ENCODE measurements at regions not wholly inside any gene's neighbourhood (a gene's known extent, or its start where the extent isn't known, plus 50 kb on each side); places are given as distances from the start of the nearest gene placed in this dataset.

DNA sequence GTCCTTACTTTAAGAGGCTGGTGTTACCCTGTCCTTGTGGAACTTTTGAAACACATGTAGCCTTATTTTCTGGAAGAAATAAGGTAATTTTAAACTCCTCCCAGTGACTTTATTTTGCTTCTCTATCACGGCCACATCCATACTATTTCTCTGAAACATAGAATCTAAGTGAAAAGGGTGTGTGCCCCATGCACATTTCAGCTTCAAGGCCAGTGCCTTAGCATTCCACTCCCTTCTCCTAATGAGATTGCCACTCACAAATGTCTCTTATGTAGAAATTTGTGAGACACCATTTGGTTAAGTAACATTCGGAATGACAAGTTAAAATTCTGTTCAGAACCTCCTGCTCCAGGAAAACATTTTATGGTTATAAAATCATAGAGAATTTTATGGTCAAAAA is 562.7 kb downstream of the TUSC7 start:
- CTCF ChIA-PET (ENCODE audit: low intra/inter-chr PET ratio) = no interaction called here
- H3K9me1 ChIP-seq (ENCODE audit: control insufficient read depth, insufficient read depth, low read length) = no peaks in the 10 kb centered on the region
- DNase-seq (ENCODE audit: extremely low read depth in 1 of 4, low spot score in 3 of 4) = no peak
- BruUV-seq (replicated peaks) = no TSS peak
- no peak overlapping the region for H3K27ac ChIP-seq (ENCODE audit: extremely low read depth, low read depth, low read length)
- WGBS (ENCODE audit: insufficient coverage, low coverage, missing lambda C conversion rate) = 0% methylated on average over 2 of the region's 2 CpGs
- H3K4me2 ChIP-seq (ENCODE audit: insufficient read depth, low read length) = no peak overlapping the region
- no peak overlapping the region for H3K4me3 ChIP-seq
- no peaks in the 10 kb centered on the region for H3K4me1 ChIP-seq (replicated peaks in 1 of 2; ENCODE audit: control insufficient read depth in 2 of 2, insufficient read depth in 2 of 2, low read length in 2 of 2)
- no peak for ATAC-seq
- H3K27me3 ChIP-seq (ENCODE audit: control insufficient read depth in 2 of 2, insufficient read depth in 2 of 2, low read length in 2 of 2) = no peaks in the 10 kb centered on the region
- H4K20me1 ChIP-seq (replicated peaks; ENCODE audit: control insufficient read depth, insufficient read depth, low read length) = no peaks in the 10 kb centered on the region
- H2AFZ ChIP-seq (ENCODE audit: low read depth, low read length) = no peak overlapping the region
- H3K9me3 ChIP-seq (replicated peaks; ENCODE audit: control insufficient read depth, insufficient read depth, low read depth, low read length) = no peaks in the 10 kb centered on the region
- POLR2A ChIA-PET = no interaction called here
- H3K79me2 ChIP-seq (ENCODE audit: control insufficient read depth, insufficient read depth, low read length) = no peaks in the 10 kb centered on the region
- H3K36me3 ChIP-seq (ENCODE audit: control insufficient read depth, insufficient read depth, low read length) = no peaks in the 10 kb centered on the region
- TF ChIP-seq CAMTA2 (CRISPR knock-in tag; conservative IDR thresholded peaks at IDR 0.05) (no peak), ZNF764 (CRISPR knock-in tag; IDR thresholded peaks at IDR 0.05; ENCODE audit: low read depth) (no peak), TRIM24 (IDR thresholded peaks at IDR 0.05) (no peak), KLF16 (IDR thresholded peaks at IDR 0.05) (no peak), CBFA2T3 (IDR thresholded peaks at IDR 0.05) (no peak), ZNF444 (CRISPR knock-in tag; IDR thresholded peaks at IDR 0.05) (no peak), NFE2 (IDR thresholded peaks at IDR 0.05; ENCODE audit: low read depth) (no peak), MYC (IDR thresholded peaks at IDR 0.05; ENCODE audit: low read depth, low read length) (no peak), MYC (CRISPR knock-in tag; IDR thresholded peaks at IDR 0.05; ENCODE audit: borderline replicate concordance, low read depth) (no peak)
- TF ChIP-seq, protein P1, sequence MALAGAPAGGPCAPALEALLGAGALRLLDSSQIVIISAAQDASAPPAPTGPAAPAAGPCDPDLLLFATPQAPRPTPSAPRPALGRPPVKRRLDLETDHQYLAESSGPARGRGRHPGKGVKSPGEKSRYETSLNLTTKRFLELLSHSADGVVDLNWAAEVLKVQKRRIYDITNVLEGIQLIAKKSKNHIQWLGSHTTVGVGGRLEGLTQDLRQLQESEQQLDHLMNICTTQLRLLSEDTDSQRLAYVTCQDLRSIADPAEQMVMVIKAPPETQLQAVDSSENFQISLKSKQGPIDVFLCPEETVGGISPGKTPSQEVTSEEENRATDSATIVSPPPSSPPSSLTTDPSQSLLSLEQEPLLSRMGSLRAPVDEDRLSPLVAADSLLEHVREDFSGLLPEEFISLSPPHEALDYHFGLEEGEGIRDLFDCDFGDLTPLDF (CRISPR knock-in tag; IDR thresholded peaks at IDR 0.05) = no peak
- TF ChIP-seq, protein P2, sequence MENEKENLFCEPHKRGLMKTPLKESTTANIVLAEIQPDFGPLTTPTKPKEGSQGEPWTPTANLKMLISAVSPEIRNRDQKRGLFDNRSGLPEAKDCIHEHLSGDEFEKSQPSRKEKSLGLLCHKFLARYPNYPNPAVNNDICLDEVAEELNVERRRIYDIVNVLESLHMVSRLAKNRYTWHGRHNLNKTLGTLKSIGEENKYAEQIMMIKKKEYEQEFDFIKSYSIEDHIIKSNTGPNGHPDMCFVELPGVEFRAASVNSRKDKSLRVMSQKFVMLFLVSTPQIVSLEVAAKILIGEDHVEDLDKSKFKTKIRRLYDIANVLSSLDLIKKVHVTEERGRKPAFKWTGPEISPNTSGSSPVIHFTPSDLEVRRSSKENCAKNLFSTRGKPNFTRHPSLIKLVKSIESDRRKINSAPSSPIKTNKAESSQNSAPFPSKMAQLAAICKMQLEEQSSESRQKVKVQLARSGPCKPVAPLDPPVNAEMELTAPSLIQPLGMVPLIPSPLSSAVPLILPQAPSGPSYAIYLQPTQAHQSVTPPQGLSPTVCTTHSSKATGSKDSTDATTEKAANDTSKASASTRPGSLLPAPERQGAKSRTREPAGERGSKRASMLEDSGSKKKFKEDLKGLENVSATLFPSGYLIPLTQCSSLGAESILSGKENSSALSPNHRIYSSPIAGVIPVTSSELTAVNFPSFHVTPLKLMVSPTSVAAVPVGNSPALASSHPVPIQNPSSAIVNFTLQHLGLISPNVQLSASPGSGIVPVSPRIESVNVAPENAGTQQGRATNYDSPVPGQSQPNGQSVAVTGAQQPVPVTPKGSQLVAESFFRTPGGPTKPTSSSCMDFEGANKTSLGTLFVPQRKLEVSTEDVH (IDR thresholded peaks at IDR 0.05; ENCODE audit: low read depth, partially characterized antibody) = no peak
- TF ChIP-seq, protein P3, sequence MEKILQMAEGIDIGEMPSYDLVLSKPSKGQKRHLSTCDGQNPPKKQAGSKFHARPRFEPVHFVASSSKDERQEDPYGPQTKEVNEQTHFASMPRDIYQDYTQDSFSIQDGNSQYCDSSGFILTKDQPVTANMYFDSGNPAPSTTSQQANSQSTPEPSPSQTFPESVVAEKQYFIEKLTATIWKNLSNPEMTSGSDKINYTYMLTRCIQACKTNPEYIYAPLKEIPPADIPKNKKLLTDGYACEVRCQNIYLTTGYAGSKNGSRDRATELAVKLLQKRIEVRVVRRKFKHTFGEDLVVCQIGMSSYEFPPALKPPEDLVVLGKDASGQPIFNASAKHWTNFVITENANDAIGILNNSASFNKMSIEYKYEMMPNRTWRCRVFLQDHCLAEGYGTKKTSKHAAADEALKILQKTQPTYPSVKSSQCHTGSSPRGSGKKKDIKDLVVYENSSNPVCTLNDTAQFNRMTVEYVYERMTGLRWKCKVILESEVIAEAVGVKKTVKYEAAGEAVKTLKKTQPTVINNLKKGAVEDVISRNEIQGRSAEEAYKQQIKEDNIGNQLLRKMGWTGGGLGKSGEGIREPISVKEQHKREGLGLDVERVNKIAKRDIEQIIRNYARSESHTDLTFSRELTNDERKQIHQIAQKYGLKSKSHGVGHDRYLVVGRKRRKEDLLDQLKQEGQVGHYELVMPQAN (IDR thresholded peaks at IDR 0.05; ENCODE audit: borderline replicate concordance) = no peak
- in situ Hi-C loops (cut with MboI) = no loop called here
- no peak overlapping the region for H3K9ac ChIP-seq (ENCODE audit: insufficient read depth in 1 of 2, low read depth in 2 of 2, low read length in 2 of 2)
- intact Hi-C loops (cut with micrococcal nuclease) = no loop called here
- FAIRE-seq = no peak

All from K562 (cell line).